OCI-LY1 (cell line): ENCODE measurements at regions not wholly inside any gene's neighbourhood (a gene's known extent, or its start where the extent isn't known, plus 50 kb on each side); places are given as distances from the start of the nearest gene placed in this dataset.

Experiments used
- CTCF ChIP-seq: fragments of 200-600 bp; sonication (generic), shearing (Covaris generic); IDR thresholded peaks from 2 replicates; pipeline ENCODE4 v1.5.1; 2017; ENCODE audit warnings: mild to moderate bottlenecking, antibody characterized with exemption, low read length, moderate library complexity, mixed read lengths
- EZH2 ChIP-seq: fragments of 200-600 bp; sonication (generic), shearing (Covaris generic); IDR thresholded peaks from 2 replicates; pipeline ENCODE4 v1.8.0; 2017; ENCODE audit warnings: borderline replicate concordance, mixed run types, mild to moderate bottlenecking, antibody characterized with exemption, low read length, moderate library complexity, mixed read lengths

- no peak for TF ChIP-seq CTCF
- no peak for TF ChIP-seq EZH2
Measured at GRCh38 chr5:60489377-60489776, 210.6 kb downstream of the DEPDC1B start.
